ENCODE measurements at regions not wholly inside any gene's neighbourhood (a gene's known extent, or its start where the extent isn't known, plus 50 kb on each side); places are given as distances from the start of the nearest gene placed in this dataset.

DNA sequence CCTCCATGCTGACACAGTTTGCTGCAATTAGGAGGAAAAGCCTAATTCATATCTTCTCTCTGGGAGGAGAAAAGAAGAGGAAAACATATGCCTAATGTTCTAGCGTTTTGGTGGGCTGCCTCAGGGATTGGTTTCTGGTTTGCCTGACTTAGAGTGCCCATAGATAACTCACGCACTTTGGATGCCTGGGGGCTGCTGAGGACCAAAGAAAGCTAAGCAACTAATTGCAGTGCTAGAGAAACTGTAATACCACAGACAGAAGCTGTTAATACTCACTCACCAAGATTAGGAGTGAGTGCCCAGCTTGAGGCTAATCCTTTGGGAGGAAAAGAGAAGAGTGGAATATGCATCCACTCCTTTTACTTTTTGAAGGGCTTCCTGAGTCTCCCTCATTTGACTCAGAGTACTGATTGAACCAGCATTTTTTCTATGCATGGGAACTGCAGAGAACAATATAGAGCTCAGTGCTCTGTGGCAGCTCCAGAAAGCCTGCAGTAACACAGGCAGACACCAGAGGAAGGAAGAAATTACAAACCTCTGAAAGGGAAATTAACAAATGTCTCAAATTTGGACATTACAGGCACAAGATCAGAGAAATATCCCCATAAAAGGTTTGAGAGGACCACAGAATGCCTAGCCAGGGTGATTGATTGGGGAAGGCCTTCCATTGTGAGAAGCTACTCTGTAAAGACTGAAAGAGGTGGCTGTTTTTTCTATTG, 666.4 kb downstream of the OLFM4 start:
- no peak overlapping the region for H3K27ac ChIP-seq
- no peak for DNase-seq (ENCODE audit: low spot score)
- TF ChIP-seq EZH2phosphoT487 (IDR thresholded peaks at IDR 0.05; ENCODE audit: low read depth, severe bottlenecking, unreplicated experiment) (no peak), EZH2 (IDR thresholded peaks at IDR 0.05; ENCODE audit: borderline replicate concordance) (no peak)
- TF ChIP-seq, protein P1, sequence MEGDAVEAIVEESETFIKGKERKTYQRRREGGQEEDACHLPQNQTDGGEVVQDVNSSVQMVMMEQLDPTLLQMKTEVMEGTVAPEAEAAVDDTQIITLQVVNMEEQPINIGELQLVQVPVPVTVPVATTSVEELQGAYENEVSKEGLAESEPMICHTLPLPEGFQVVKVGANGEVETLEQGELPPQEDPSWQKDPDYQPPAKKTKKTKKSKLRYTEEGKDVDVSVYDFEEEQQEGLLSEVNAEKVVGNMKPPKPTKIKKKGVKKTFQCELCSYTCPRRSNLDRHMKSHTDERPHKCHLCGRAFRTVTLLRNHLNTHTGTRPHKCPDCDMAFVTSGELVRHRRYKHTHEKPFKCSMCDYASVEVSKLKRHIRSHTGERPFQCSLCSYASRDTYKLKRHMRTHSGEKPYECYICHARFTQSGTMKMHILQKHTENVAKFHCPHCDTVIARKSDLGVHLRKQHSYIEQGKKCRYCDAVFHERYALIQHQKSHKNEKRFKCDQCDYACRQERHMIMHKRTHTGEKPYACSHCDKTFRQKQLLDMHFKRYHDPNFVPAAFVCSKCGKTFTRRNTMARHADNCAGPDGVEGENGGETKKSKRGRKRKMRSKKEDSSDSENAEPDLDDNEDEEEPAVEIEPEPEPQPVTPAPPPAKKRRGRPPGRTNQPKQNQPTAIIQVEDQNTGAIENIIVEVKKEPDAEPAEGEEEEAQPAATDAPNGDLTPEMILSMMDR (IDR thresholded peaks at IDR 0.05; ENCODE audit: poor library complexity): no peak
- peaks cover 3% of the 10 kb centered on the region for H3K9me3 ChIP-seq (ENCODE audit: low read depth)
- no peaks in the 10 kb centered on the region for H3K9me2 ChIP-seq (replicated peaks; ENCODE audit: insufficient read depth)
- H2AFZ ChIP-seq: no peak overlapping the region
- H3K36me3 ChIP-seq (replicated peaks; ENCODE audit: insufficient read depth, low read depth): no peaks in the 10 kb centered on the region
- no peaks in the 10 kb centered on the region for H3K27me3 ChIP-seq
- no peaks in the 10 kb centered on the region for H3K4me1 ChIP-seq (ENCODE audit: insufficient read depth)
- H3K4me3 ChIP-seq: no peak overlapping the region
- WGBS (ENCODE audit: low lambda C conversion rate, missing lambda C conversion rate): 45% methylated on average over 2 of the region's 2 CpGs
- H3K79me2 ChIP-seq: no peaks in the 10 kb centered on the region
- no peak overlapping the region for H3K4me2 ChIP-seq
- H4K20me1 ChIP-seq (ENCODE audit: insufficient read depth, poor library complexity, severe bottlenecking): no peaks in the 10 kb centered on the region

DNA sequence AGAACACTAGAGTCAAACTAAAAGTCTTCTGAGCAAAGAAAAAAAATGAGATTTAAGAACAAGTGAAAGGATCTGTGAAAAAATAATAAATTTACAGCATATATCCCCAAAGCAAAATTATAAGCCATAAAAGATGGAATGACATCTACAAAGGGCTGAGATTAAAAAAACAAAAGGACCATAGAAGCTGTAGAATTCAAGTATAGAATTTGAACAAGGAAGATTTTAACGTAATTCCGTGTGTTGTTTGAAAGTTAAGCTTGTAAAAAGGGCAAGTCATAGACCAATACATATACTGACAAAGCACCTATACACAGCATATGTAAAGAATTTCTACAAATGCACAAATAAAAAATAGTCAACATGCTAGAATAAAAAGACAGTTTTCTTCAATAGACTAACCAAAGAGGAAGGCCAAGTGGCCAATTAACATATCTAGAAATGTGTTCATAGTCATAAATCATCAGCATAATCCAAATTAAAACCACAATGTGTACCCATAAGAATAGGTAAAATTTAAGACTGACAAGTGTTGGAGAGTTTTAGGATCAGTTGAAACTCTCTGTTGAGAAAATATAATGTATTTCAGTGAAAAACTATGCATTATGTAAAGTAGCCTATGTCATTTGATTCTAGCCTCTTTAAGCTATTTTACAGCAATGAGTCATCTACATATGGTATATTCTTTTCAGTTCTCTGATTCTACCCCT, 674.9 kb downstream of the OLFM4 start:
- Histone ChIP-seq H3K4me2 (no peak overlapping the region), H3K79me2 (no peaks in the 10 kb centered on the region), H3K4me3 (no peak overlapping the region), H3K4me1 (ENCODE audit: insufficient read depth) (no peaks in the 10 kb centered on the region), H2AFZ (no peak overlapping the region), H4K20me1 (ENCODE audit: insufficient read depth, poor library complexity, severe bottlenecking) (no peaks in the 10 kb centered on the region), H3K27ac (no peak overlapping the region), H3K36me3 (replicated peaks; ENCODE audit: insufficient read depth, low read depth) (no peaks in the 10 kb centered on the region), H3K9me3 (ENCODE audit: low read depth) (no peaks in the 10 kb centered on the region), H3K27me3 (no peaks in the 10 kb centered on the region), H3K9me2 (replicated peaks; ENCODE audit: insufficient read depth) (no peaks in the 10 kb centered on the region)
- no peak for DNase-seq (ENCODE audit: low spot score)
- WGBS (ENCODE audit: low lambda C conversion rate, missing lambda C conversion rate): 93% methylated on average over 2 of the region's 2 CpGs
- TF ChIP-seq, protein P1 (IDR thresholded peaks at IDR 0.05; ENCODE audit: poor library complexity): no peak
- TF ChIP-seq EZH2phosphoT487 (IDR thresholded peaks at IDR 0.05; ENCODE audit: low read depth, severe bottlenecking, unreplicated experiment) (no peak), EZH2 (IDR thresholded peaks at IDR 0.05; ENCODE audit: borderline replicate concordance) (no peak)

DNA sequence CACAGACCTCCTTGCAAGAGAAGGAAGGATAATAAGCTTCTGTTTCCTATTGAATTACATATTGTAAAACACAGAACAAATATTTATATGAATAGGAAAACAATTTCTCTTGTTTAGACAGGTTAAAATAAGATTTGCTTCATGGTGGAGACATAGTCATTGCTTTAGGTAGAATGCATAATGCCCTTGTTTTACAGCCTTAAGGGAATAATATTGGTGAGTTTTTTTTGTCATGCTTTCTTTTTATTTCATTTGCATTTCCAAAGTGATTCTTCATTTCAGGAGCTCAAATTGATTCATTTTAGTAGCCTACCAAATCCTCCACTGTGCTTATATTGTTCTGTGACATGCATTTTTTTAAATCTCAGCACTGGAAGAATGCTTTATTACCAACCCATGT, 690.7 kb downstream of the OLFM4 start:
- no peak for DNase-seq (ENCODE audit: low spot score)
- no peaks in the 10 kb centered on the region for H3K4me1 ChIP-seq (ENCODE audit: insufficient read depth)
- H3K27me3 ChIP-seq: no peaks in the 10 kb centered on the region
- H3K4me2 ChIP-seq: no peak overlapping the region
- H3K4me3 ChIP-seq: no peak overlapping the region
- no peak overlapping the region for H2AFZ ChIP-seq
- TF ChIP-seq EZH2 (IDR thresholded peaks at IDR 0.05; ENCODE audit: borderline replicate concordance) (no peak), EZH2phosphoT487 (IDR thresholded peaks at IDR 0.05; ENCODE audit: low read depth, severe bottlenecking, unreplicated experiment) (no peak)
- TF ChIP-seq, protein P1 (IDR thresholded peaks at IDR 0.05; ENCODE audit: poor library complexity): no peak
- no peaks in the 10 kb centered on the region for H3K36me3 ChIP-seq (replicated peaks; ENCODE audit: insufficient read depth, low read depth)
- no peaks in the 10 kb centered on the region for H3K79me2 ChIP-seq
- H3K9me3 ChIP-seq (ENCODE audit: low read depth): peaks cover 9% of the 10 kb centered on the region
- no peak overlapping the region for H3K27ac ChIP-seq
- no peaks in the 10 kb centered on the region for H3K9me2 ChIP-seq (replicated peaks; ENCODE audit: insufficient read depth)
- H4K20me1 ChIP-seq (ENCODE audit: insufficient read depth, poor library complexity, severe bottlenecking): no peaks in the 10 kb centered on the region
